ENCODE measurements at regions not wholly inside any gene's neighbourhood (a gene's known extent, or its start where the extent isn't known, plus 50 kb on each side); places are given as distances from the start of the nearest gene placed in this dataset.

- peaks cover 0 to 2% of the 10 kb centered on the region in 2 donors for H3K4me1 ChIP-seq (ENCODE audit: control insufficient read depth in 2 of 2, insufficient read depth in 1 of 2, low read depth in 1 of 2, low read length in 2 of 2)
- H3K9ac ChIP-seq (ENCODE audit: low read depth, low read length, poor library complexity), result no peak overlapping the region
- no peak overlapping the region for H4K91ac ChIP-seq (ENCODE audit: low read depth, low read length, poor library complexity)
- H3K23ac ChIP-seq (ENCODE audit: low read depth, low read length, poor library complexity), result peak overlapping the region; percentile 31
- no peak for DNase-seq (ENCODE audit: low spot score)
- H3K9me3 ChIP-seq (replicated peaks in 1 of 2; ENCODE audit: control insufficient read depth in 2 of 2, insufficient read depth in 1 of 2, low read depth in 1 of 2, low read length in 2 of 2), result peaks cover 0 to 4% of the 10 kb centered on the region in 2 donors
- H3K18ac ChIP-seq (ENCODE audit: low read length), result peak overlapping the region; percentile 64
- no peak overlapping the region for H3K4me3 ChIP-seq (ENCODE audit: low read length in 2 of 2)
- H2BK15ac ChIP-seq (ENCODE audit: low read length), result peak overlapping the region; percentile 75
- H3K4me2 ChIP-seq (ENCODE audit: insufficient read depth, low read length, poor library complexity, severe bottlenecking), result peak overlapping the region; percentile 11
- WGBS, 2 donors (ENCODE audit: extremely low coverage in 2 of 2, insufficient read length in 2 of 2, insufficient replicate concordance in 1 of 2), result no CpG with 5 or more reads among the region's 23 CpGs
- peak overlapping the region; percentile 37 for H2AK5ac ChIP-seq (ENCODE audit: low read depth, low read length)
- no peak overlapping the region for H2BK120ac ChIP-seq (ENCODE audit: low read depth, low read length)
- no peak overlapping the region for H2BK5ac ChIP-seq (ENCODE audit: low read length)
- H4K8ac ChIP-seq (ENCODE audit: low read depth, low read length), result no peak overlapping the region
- H3K36me3 ChIP-seq (replicated peaks in 1 of 2; ENCODE audit: control insufficient read depth in 2 of 2, insufficient read depth in 2 of 2, low read length in 2 of 2), result no peaks in the 10 kb centered on the region
- H3K27ac ChIP-seq (replicated peaks; ENCODE audit: low read length), result no peak overlapping the region
- no peak overlapping the region for H3K4ac ChIP-seq (ENCODE audit: low read length)
- no peak overlapping the region for H2BK12ac ChIP-seq (ENCODE audit: low read length)
- no peaks in the 10 kb centered on the region for H3K27me3 ChIP-seq (ENCODE audit: control insufficient read depth in 3 of 3, insufficient read depth in 3 of 3, low read depth in 1 of 3, low read length in 3 of 3)
- H2AFZ ChIP-seq (ENCODE audit: low read length), result no peak overlapping the region
- peak overlapping the region; percentile 63 for H3K14ac ChIP-seq (ENCODE audit: low read length)
- no peaks in the 10 kb centered on the region for H3K79me1 ChIP-seq (ENCODE audit: low read depth, low read length)
Observed at GRCh38 chr13:109318945-109319590, 467.3 kb downstream of the IRS2 start.

DNA sequence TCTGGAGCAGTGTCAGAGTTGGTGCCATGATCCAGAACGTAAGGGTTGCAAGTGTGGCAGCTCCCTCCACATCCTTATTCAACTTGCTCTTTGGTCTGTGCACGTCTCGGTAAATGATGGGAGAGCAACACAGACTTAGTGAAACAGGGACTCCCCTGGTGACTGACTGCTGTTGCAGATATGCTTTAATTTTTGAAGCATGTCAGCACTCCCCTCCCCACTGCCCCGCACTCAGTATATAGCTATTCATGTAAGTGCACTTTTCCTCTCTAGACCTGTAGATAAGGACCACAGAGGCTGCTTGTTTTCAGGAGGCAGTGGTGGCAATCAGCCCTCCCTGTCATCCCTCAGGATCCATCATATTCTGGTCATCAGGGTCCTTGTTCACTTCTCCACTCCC lies 470.9 kb downstream of the IRS2 start:
- Histone ChIP-seq H3K14ac (ENCODE audit: low read length) (no peak overlapping the region), H4K91ac (ENCODE audit: low read depth, low read length, poor library complexity) (no peak overlapping the region), H3K36me3 (replicated peaks in 1 of 2; ENCODE audit: control insufficient read depth in 2 of 2, insufficient read depth in 2 of 2, low read length in 2 of 2) (no peaks in the 10 kb centered on the region), H3K23ac (ENCODE audit: low read depth, low read length, poor library complexity) (no peak overlapping the region), H2AK5ac (ENCODE audit: low read depth, low read length) (no peak overlapping the region), H2BK5ac (ENCODE audit: low read length) (no peak overlapping the region), H3K4ac (ENCODE audit: low read length) (no peak overlapping the region), H3K4me2 (ENCODE audit: insufficient read depth, low read length, poor library complexity, severe bottlenecking) (no peak overlapping the region), H2BK12ac (ENCODE audit: low read length) (no peak overlapping the region), H3K9ac (ENCODE audit: low read depth, low read length, poor library complexity) (no peak overlapping the region), H3K27ac (replicated peaks; ENCODE audit: low read length) (no peak overlapping the region), H2BK15ac (ENCODE audit: low read length) (no peak overlapping the region), H3K79me1 (ENCODE audit: low read depth, low read length) (no peaks in the 10 kb centered on the region), H2AFZ (ENCODE audit: low read length) (no peak overlapping the region), H3K4me1 (ENCODE audit: control insufficient read depth in 2 of 2, insufficient read depth in 1 of 2, low read depth in 1 of 2, low read length in 2 of 2) (peaks cover 0 to 2% of the 10 kb centered on the region in 2 donors), H4K8ac (ENCODE audit: low read depth, low read length) (no peak overlapping the region), H3K4me3 (ENCODE audit: low read length in 2 of 2) (no peak overlapping the region), H2BK120ac (ENCODE audit: low read depth, low read length) (no peak overlapping the region), H3K27me3 (ENCODE audit: control insufficient read depth in 3 of 3, insufficient read depth in 3 of 3, low read depth in 1 of 3, low read length in 3 of 3) (no peaks in the 10 kb centered on the region), H3K18ac (ENCODE audit: low read length) (no peak overlapping the region), H3K9me3 (replicated peaks in 1 of 2; ENCODE audit: control insufficient read depth in 2 of 2, insufficient read depth in 1 of 2, low read depth in 1 of 2, low read length in 2 of 2) (peaks cover 0 to 4% of the 10 kb centered on the region in 2 donors)
- no CpG with 5 or more reads among the region's 4 CpGs for WGBS, 2 donors (ENCODE audit: extremely low coverage in 2 of 2, insufficient read length in 2 of 2, insufficient replicate concordance in 1 of 2)
- no peak for DNase-seq (ENCODE audit: low spot score)

GRCh38 chr13:109314101-109314500 lies 472.3 kb downstream of the IRS2 start:
- Histone ChIP-seq H3K9me3 (replicated peaks in 1 of 2; ENCODE audit: control insufficient read depth in 2 of 2, insufficient read depth in 1 of 2, low read depth in 1 of 2, low read length in 2 of 2) (peaks cover 0 to 4% of the 10 kb centered on the region in 2 donors), H3K4me2 (ENCODE audit: insufficient read depth, low read length, poor library complexity, severe bottlenecking) (no peak overlapping the region), H3K14ac (ENCODE audit: low read length) (no peak overlapping the region), H3K4ac (ENCODE audit: low read length) (no peak overlapping the region), H2BK120ac (ENCODE audit: low read depth, low read length) (no peak overlapping the region), H3K27ac (replicated peaks; ENCODE audit: low read length) (no peak overlapping the region), H2BK5ac (ENCODE audit: low read length) (no peak overlapping the region), H3K9ac (ENCODE audit: low read depth, low read length, poor library complexity) (no peak overlapping the region), H3K4me1 (ENCODE audit: control insufficient read depth in 2 of 2, insufficient read depth in 1 of 2, low read depth in 1 of 2, low read length in 2 of 2) (no peaks in the 10 kb centered on the region), H2BK12ac (ENCODE audit: low read length) (no peak overlapping the region), H3K4me3 (ENCODE audit: low read length in 2 of 2) (no peak overlapping the region), H3K18ac (ENCODE audit: low read length) (no peak overlapping the region), H4K8ac (ENCODE audit: low read depth, low read length) (no peak overlapping the region), H3K23ac (ENCODE audit: low read depth, low read length, poor library complexity) (no peak overlapping the region), H2AFZ (ENCODE audit: low read length) (no peak overlapping the region), H2BK15ac (ENCODE audit: low read length) (no peak overlapping the region), H2AK5ac (ENCODE audit: low read depth, low read length) (no peak overlapping the region), H3K79me1 (ENCODE audit: low read depth, low read length) (no peaks in the 10 kb centered on the region), H4K91ac (ENCODE audit: low read depth, low read length, poor library complexity) (no peak overlapping the region), H3K27me3 (ENCODE audit: control insufficient read depth in 3 of 3, insufficient read depth in 3 of 3, low read depth in 1 of 3, low read length in 3 of 3) (no peaks in the 10 kb centered on the region), H3K36me3 (replicated peaks in 1 of 2; ENCODE audit: control insufficient read depth in 2 of 2, insufficient read depth in 2 of 2, low read length in 2 of 2) (no peaks in the 10 kb centered on the region)
- WGBS, 2 donors (ENCODE audit: extremely low coverage in 2 of 2, insufficient read length in 2 of 2, insufficient replicate concordance in 1 of 2), result no CpG with 5 or more reads among the region's 5 CpGs
- DNase-seq (ENCODE audit: low spot score), result no peak

DNA sequence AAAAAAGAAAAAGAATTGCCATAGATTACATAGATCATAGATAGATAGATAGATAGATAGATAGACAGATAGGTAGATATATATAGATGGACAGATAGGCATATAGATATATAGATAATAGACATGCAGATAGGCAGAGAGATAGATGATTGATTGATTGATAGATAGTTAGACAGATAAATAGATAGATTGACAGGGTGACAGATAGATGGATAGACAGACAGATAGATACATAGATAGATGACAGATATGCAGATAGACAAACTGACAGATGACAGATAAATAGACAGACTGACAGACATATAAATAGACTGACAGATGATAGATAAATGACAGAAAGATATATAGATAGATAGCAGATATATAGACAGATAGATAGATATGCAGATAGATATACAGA lies 474.0 kb downstream of the IRS2 start:
- Histone ChIP-seq H2BK15ac (ENCODE audit: low read length) (no peak overlapping the region), H3K27me3 (ENCODE audit: control insufficient read depth in 3 of 3, insufficient read depth in 3 of 3, low read depth in 1 of 3, low read length in 3 of 3) (no peaks in the 10 kb centered on the region), H2AK5ac (ENCODE audit: low read depth, low read length) (no peak overlapping the region), H2AFZ (ENCODE audit: low read length) (no peak overlapping the region), H3K14ac (ENCODE audit: low read length) (no peak overlapping the region), H3K4me3 (ENCODE audit: low read length in 2 of 2) (no peak overlapping the region), H2BK5ac (ENCODE audit: low read length) (no peak overlapping the region), H3K79me1 (ENCODE audit: low read depth, low read length) (no peaks in the 10 kb centered on the region), H4K91ac (ENCODE audit: low read depth, low read length, poor library complexity) (no peak overlapping the region), H3K23ac (ENCODE audit: low read depth, low read length, poor library complexity) (no peak overlapping the region), H4K8ac (ENCODE audit: low read depth, low read length) (no peak overlapping the region), H3K36me3 (replicated peaks in 1 of 2; ENCODE audit: control insufficient read depth in 2 of 2, insufficient read depth in 2 of 2, low read length in 2 of 2) (no peaks in the 10 kb centered on the region), H3K9ac (ENCODE audit: low read depth, low read length, poor library complexity) (no peak overlapping the region), H3K18ac (ENCODE audit: low read length) (no peak overlapping the region), H3K4ac (ENCODE audit: low read length) (no peak overlapping the region), H2BK12ac (ENCODE audit: low read length) (no peak overlapping the region), H3K27ac (replicated peaks; ENCODE audit: low read length) (no peak overlapping the region), H2BK120ac (ENCODE audit: low read depth, low read length) (no peak overlapping the region), H3K4me2 (ENCODE audit: insufficient read depth, low read length, poor library complexity, severe bottlenecking) (no peak overlapping the region), H3K9me3 (replicated peaks in 1 of 2; ENCODE audit: control insufficient read depth in 2 of 2, insufficient read depth in 1 of 2, low read depth in 1 of 2, low read length in 2 of 2) (peaks cover 0 to 2% of the 10 kb centered on the region in 2 donors), H3K4me1 (ENCODE audit: control insufficient read depth in 2 of 2, insufficient read depth in 1 of 2, low read depth in 1 of 2, low read length in 2 of 2) (no peaks in the 10 kb centered on the region)
- no peak for DNase-seq (ENCODE audit: low spot score)

All from neuronal stem cell (in vitro differentiated cells).